NCI-H510A (cell line): ENCODE measurements at regions not wholly inside any gene's neighbourhood (a gene's known extent, or its start where the extent isn't known, plus 50 kb on each side); places are given as distances from the start of the nearest gene placed in this dataset.
A peak's percentile ranks its signal among the peaks of the same experiment; 100 is the strongest.
"Not testable (repeated sequence)": the region's sequence is repeated elsewhere in the genome, so short reads cannot be mapped to it uniquely, and the experiment has no call there.

Experiments
- DNase-seq: peaks from one replicate; lab custom pipeline; 2025; lab: John Stamatoyannopoulos, UW

DNA sequence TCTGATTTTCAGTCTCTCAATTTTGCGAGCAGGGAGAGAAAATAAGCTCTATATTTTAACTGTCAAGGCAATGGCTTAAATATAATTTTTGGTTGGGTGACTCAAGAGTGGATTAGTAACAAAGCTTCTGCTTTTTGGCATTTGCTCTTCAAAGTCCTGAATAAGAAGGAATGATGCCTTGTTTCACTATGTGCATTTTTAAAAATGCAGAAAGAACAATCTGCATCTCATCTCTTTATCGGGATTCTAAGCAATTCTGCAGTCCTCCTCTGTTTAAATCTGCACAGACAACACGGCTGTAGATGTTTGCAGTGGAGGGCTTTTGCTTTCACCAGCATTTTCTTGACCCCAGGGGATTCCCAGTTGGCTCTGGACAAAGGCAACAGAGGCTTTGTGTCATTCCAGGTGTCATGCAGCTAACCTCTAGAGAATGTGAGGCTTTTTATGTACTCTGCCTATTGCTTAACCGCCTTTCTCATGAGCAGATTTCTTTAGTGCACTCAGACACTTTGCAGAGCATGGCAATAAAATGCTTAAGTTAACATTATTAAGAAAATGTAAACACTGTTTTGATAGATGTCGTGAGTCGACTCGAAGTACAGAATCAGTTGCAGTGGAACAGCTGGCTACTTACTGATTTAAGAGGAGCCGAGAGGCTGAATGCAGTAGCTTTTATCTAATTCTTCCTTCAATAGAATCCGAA lies 783.2 kb upstream of the NEGR1 start:
- DNase-seq, result peak; percentile 55

DNA sequence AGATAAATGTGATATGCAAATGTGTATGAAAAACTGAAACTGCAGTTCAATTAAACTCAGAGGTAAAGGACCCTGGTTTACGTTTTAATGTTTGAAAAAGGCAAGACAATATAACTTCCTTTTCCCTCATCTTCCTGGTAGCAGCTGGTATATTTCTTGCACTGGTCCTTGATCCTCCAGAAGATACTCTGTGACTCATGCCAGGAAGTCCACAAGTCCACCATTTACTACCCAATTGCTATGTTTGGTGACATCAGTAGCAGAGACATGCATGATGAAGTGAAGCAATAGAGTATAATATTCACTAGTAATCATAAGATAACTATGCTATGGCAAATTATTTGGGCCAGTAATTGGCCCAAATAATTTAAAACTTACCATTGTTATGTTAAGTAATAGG lies 774.5 kb upstream of the NEGR1 start:
- no peak for DNase-seq

DNA sequence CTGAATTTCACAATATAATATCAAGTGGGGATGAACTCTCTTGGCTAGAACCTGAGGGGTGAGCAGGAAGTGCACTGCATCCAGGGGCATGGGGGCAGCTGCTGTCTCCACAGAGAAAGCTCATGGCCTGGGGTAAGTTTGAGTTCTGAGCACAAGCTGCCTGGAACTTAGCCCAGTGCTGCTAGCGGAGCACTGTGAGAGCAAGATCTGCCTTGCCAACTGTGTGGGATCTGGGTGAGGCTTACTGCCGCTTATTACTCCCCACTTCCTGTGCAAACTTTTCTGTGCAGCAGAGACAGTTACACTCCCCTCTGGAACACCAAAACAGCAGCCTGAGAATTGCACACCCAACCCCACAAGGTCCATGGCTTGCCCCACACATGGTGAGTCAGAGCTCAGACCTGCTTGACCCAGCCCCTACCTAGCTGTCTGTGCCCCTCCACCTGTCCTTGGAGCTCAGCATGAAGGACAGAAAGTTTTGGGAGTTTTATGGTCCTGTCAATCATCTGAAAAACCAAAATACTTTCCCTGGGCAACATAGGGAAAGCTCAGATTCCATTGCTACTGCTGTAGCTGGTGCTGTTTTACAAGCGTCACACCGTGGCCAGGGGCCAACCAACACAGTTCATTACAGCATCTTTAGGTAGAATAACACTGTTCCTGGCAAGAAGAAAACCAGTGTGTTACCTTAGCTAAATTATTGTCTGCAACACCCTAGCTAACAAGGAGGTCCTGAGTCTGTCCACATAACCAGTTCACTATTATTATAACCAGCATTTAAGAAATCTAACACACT lies 762.1 kb upstream of the NEGR1 start:
- no peak for DNase-seq

DNA sequence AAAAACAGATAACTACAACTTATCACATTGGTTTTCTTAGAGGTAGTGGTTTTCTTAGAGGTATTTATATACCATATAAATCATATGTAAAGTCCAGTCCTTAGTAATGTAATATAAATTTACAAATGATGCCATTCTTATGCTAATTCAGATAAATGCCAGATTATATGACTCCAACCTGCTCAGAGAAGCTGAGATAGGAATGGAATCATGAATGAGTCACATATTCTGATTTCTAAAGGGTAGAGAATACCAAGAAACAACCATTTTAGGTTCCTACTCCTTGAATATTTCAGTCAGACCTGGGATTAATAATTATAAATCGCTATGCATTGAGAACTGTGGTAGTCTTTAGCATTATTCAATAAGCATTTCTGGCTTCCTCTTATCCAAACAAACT lies 760.1 kb upstream of the NEGR1 start:
- no peak for DNase-seq

DNA sequence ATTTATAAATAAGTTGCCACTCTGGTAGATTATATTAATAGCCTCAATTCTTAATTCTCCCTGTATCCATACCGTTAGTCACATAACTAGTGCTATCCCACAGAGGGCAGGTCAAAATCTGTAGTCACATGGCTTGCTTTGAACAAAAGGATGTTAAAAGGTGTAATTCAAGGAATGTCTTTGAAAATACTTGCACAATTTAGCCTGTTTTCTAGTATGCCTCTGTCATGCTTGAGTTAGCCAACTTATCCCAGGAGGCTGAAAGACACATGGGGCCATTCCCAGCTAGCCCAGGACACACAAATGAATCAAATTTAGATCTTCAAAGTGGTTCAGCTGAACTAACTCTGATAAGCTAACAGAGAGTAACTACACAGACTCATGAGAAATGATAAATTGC lies 758.5 kb upstream of the NEGR1 start:
- DNase-seq, result no peak

DNA sequence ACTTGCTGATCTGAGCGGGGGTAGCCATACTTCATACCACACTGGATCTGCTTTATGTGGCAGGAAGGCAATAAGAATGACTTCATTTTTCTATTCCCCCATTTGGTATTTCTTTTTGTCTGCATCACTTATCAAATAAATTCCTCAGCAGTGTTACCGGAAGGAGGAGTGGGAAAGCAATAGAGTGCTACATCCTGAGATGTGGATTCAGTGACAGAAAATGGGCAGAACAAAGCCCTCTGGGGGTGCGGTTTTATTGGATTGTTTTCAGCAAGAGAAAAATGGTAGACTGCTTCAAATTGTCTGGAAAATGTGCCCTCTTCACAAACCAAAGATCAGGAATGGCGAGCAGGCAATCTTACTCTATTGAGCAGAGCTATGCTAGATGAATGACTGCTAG lies 751.9 kb upstream of the NEGR1 start:
- DNase-seq, result no peak

DNA sequence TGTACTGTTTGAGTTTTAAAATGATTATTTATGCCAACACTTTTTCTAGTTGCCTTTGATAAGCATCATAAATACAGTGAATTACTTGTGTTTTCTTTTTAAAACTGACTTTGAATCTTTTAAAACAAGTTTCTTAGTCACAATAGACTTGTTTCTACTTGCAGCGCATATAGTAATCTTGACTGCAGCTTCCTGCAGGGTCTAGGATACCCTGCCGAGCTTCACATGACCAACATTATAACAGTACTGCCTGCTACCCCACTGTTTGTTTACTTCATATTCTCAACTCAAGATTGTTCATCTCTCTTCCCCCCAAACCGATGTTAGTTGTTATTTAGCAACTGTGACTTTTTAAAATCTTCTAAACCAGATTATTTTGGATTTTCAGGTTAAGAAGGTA lies 751.3 kb upstream of the NEGR1 start:
- no peak for DNase-seq

DNA sequence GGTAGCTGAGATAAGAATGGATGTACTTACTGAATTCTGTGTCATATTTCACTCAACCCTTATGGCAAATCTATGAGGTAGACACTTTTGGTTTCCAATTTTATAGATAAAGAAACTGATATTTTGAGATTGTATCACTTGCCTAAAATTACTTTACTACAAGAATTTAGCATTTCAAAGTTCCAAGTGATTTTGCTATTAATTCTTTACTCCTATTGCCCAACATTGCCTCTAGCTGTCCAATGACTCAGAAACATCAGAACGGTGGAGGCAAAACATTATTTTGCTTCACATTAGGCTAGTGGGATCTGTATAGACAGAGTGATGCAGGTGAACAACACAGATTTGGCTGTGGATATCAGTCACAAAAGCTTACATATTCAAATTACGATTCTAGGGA lies 747.2 kb upstream of the NEGR1 start:
- no peak for DNase-seq

DNA sequence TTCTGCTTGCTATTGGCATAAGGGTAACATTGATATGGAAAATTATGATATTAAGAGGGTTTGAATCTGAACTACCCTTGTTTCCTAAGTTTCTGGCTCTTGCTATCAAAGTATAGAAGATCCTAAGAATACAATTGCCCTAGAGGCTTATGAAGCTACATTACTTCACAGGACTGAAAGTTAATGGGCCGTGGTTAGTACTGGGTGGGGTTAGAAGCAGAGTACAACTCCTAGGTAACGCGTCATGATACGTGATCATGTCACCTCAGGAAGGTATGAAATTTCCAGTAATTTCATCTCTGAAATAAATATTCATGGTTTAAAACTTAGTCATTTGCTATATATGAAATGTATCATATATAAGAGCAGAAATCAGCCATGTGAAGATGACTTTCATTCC lies 743.8 kb upstream of the NEGR1 start:
- no peak for DNase-seq

DNA sequence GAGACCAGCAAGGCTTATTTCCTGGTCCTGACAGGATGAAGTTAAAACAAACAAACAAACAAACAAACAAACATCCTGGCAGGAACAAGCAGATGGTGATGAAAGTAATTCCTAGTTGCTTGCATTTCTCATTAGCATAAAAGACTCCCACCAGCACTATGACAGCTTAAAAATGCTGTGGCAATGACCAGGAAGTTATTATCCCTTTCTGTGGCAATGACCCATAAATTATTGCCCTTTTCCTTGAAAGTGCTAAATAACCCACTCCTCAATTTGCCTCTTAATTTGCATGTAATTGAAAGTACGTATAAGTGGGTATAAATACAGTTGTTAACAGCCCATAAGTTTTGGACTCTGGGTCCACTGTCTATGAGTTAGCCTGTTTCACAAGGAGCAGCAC lies 727.6 kb upstream of the NEGR1 start:
- DNase-seq, result no peak

DNA sequence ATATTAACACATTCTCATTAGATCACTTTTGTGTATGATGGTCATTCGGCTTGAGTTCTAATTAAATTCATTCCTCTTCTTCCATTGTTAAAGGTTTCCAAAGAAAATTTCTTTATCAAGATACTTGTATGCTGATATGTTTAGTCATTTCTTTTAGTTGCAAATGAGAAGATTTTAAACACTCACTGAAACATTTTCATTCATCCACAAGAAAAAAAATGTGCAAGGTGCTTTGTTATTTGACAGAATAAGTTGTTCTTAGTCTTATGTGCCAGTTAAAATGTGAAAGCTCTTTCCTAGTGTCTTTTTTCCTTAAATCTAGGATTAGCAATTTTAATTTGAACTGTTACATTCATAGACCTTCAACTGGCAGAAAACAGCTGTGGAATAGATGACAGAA lies 727.0 kb upstream of the NEGR1 start:
- no peak for DNase-seq

DNA sequence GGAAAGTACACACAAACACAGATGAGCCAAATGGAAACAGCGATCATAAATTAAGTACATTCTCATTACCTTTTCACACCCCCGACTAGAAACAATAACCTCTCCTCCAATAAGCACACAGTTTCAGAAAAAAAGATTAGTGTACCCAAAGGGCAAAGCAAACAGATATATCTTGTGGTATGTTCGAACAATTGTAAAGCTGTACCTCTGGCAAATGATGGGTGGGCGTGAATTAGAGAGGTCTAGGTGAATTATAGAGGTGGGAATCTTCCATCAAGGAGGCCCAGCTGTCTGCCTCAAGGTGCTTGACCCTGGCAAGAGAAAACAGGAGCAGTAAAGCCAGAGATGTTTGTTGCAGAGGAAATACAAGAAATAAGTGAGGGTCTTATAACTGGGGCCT lies 715.3 kb upstream of the NEGR1 start:
- no peak for DNase-seq

DNA sequence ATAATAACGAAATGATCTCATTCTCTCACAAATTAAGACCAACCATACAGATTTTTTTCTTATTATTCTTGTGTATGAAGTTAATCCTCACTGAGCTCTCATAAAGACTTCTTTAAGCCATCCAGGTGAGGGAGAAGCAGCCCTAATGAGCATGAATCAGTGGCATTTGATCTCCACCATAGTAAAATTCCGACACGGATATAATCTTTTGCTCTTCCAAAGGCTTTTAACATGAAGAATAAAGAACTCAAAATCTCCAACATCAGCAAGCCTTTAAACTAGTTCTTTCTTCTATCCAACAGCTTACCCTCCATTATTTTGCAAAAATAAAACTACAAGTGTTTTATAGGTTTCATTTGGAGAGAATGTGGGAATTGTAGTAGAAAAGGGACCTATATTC lies 714.7 kb upstream of the NEGR1 start:
- no peak for DNase-seq

DNA sequence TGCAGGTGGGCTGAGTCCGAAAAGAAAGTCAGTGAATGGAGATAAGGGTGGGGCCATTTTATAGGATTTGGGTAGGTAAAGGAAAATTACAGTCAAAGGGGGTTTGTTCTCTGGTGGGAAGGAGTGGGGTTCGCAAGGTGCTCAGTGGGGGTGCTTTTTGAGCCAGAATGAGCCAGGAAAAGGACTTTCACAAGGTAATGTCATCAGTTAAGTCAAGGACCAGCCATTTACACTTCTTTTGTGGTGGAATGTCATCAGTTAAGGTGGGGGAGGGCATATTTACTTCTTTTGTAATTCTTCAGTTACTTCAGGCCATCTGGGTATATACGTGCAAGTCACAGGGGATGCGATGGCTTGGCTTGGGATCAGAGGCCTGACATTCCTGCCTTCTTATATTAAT lies 705.5 kb upstream of the NEGR1 start:
- DNase-seq, result not testable (repeated sequence)

DNA sequence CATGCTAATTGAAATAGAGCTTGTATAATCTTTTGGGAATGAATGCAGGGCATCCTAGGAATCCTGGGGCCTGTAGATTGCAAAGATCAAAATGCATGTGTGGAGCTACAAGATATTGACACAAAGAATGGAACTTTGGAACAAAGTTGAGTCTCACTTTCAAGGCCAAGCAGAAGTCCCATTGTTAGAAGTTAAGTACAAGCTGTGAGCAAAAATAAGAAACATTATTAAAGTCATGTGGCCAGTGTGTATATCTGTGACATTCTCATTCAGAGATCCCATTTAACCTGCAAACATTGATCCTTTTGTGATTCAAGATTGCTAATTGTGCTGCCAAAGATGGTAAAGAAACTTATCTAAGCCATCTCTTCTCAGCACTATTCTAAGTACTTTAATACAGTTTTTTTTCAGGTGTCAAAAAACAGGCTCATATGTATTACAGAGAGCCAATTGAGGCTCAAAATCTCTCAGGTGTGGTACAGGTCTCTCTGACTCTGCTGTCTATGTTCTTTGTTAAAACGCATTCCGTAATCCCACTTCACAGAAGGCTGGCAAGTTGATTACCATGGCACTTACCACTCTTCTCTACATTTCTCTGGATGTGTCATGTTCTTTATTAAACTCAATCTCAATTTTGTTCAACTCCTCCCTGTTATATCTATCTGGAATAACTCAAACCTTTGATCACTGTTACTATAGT lies 704.4 kb upstream of the NEGR1 start:
- no peak for DNase-seq

DNA sequence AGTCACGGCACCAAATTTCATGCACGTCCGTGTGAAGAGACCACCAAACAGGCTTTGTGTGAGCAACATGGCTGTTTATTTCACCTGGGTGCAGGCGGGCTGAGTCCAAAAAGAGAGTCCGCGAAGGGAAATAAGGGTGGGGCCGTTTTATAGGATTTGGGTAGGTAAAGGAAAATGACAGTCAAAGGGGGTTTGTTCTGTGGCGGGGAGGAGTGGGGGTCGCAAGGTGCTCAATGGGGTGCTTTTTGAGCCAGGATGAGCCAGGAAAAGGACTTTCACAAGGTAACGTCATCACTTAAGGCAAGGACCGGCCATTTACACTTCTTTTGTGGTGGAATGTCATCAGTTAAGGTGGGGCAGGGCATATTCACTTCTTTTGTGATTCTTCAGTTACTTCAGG lies 702.7 kb upstream of the NEGR1 start:
- not testable (repeated sequence) for DNase-seq

DNA sequence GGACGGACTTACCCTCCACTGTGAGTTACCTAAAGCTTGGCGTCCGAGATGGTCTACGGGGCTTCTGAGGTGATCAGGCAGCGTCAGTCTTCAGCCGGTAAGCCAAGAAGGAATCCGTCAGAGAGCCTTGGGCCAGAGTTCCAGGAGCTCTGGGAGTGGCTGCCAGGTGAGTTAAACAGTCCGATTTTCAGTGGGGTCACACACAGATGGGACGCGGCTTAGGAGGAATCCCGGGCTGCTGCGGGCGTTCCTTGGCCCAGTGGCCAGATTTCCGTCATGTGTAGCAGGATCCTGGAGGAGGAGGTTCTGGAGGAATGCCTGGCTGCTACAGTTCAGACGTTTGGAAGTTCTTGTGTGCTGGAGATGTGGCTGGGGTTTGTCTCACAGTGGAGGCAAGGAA lies 700.7 kb upstream of the NEGR1 start:
- not testable (repeated sequence) for DNase-seq

DNA sequence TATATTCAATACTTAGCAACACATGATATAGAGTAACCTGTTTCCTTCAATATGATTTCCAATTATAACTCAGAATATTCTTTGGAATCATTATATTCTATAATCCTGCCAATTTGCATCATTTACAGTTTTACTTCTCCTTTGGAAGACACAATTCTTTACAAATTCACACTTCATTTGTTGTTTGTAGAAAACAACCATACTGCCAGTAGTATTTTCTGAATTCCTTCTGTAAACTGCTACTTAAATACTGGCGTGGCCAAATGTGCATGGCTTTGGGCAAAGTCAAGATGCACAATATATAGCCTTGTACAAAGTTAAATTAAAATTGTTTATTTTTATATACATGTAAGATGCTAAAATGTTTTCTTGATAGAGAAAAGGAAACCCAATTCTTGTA lies 687.1 kb upstream of the NEGR1 start:
- DNase-seq, result no peak

DNA sequence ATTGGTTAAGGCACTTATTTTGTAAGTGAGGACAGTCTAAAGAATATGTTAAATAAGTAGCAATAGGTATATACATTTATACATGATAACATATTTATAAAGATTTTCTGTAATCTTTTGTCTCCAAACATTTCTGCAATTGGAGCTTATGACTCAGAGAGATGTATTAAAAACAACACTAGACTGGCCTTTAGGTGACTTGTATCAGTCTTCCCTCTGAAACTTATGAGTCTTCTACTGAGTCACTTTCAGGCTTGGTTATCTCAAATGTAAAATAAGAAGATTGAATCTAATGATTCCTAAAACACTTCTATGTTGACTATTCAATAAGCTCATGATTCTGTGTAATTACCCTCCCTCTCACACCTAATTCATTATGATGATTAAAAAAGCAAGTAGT lies 672.6 kb upstream of the NEGR1 start:
- DNase-seq, result no peak

DNA sequence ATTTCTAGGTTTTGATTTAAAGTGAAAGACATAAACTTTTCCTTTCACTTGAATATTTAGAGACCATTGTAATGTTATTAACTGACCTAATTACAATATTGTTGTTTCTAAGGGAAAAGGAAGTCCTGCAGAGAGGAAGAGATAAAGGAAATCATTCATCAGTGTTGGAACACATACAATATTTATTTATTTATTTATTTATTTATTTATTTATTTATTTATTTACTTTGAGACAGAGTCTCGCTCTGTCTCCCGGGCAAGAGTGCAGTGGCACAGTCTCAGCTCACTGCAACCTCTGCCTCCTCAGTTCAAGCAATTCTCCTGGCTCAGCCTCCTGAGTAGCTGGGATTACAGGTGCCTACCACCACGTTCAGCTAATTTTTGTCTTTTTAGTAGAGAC lies 668.6 kb upstream of the NEGR1 start:
- not testable (repeated sequence) for DNase-seq

DNA sequence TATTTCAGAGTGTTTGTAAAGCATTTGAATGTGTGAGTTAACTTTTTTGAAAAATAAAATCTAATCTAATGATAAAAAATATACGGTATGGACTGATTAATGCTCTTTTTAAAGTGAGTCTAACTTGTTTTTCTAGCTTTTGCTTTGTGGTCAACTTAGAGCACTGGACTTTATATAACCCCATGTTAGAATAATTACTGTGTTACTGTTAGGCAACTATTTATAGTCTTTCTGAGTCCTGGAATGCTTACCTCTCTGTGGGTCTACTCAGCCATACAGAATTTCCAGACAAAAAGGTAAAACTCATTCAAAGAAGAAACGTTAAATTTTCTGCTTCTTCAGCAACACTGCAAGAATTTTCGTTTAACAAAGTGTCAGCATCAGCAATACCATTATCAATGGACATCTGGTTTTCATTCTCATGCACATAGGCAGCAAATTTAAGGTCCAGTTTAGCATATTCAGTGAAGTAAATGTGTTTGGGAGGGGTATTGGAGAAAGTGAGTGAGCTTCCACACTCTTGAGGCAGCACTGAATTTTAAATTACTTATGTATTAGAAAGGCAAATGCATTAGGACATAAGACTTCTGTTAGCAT lies 664.7 kb upstream of the NEGR1 start:
- DNase-seq, result no peak

DNA sequence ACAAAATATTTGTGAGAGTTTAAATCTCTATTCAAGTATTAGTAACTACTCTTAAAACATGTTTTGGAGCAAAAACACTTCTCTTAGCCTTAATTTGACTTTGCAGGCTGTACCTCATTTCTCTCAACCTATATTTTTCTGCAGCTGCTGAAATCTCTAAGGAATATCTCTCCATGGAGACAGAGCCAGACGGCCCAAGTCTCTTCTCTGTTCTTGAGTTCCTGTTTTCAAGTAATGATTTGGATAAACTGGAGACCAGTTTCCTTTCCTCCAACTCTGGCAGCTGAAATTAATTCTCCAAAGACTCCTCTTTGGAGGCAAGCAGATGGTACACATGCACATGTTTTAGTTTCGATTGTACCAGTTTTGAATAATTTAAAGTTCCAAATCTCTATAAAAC lies 659.7 kb upstream of the NEGR1 start:
- no peak for DNase-seq

DNA sequence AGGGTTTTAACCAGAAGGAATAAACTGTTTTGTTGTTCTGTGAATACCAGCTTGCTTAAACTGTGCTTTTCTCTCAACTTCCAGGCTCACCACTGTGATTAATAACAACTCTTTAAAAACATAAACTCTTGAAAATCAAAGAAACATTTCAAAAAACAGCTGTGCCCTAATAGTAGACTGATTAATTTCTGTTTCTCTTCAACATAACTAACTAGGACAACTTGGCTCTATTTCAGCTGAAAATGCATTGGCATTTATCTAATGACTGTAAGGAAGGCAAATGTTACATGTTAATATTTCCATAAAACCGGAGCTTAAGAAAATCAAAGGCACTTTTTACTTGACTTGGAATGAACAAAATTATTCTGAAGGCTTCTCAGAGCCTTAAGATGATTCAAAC lies 656.1 kb upstream of the NEGR1 start:
- no peak for DNase-seq
